ENCODE measurements at regions not wholly inside any gene's neighbourhood (a gene's known extent, or its start where the extent isn't known, plus 50 kb on each side); places are given as distances from the start of the nearest gene placed in this dataset.

DNA sequence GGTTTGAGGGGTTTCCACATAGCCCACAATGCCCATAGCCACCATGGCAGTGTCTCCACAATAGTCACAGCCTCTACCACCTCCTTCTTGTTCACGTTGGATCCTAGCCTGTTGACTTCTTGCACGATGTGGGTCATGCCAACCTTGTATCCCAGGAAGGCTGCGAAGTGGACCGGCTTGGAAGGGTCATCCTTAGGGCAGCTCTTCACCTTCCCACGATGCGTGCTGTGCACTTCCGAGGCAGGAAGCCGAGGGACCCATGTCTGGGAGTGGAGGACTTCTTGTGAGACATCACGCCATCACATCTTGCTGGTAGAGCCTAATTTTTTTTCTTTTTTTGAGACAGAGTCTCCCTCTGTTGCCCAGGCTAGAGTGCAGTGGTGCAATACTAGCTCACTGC lies 144.6 kb upstream of the ASB18 start:
- H3K27me3 Mint-ChIP-seq (ENCODE audit: insufficient read depth, unreplicated experiment): peaks cover 8% of the 10 kb centered on the region
- H3K27me3 ChIP-seq (replicated peaks; ENCODE audit: control insufficient read depth, insufficient read depth, low read length): no peaks in the 10 kb centered on the region

DNA sequence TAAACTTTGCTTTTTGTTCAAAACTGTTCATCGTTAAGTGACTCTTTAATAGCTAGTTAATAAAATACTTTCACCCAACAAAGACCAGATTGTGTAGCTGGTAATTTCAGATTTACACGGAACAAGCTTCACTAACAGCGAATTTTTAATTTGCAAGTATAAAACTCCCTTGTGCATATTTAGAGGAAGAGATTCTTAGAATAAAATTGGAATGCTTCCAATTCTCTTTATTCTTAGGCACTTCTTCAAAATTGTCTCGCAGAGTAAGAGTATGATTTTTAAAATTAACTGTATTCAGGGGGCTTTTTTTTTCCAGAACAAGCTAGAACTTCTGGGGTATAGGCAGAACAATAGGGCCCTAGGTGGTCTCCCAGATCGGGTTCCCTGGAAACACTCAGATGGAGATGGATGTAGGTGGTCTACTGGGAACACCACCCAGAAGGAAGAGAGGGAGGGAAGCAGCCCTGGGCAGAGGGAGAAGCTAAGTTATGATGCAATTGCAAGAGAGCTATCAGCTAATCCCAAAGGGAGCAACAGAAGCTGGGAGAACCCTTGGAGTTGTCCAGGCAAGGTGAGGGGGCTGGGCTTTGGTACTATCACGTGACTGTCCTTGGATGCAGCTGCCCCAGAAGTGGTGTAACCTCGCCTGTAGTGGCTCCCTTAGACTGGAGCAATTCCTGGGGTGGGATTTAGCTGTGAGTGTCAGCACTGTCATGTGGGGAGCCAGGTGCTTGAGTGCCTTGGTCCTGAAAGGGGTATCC lies 151.7 kb upstream of the ASB18 start:
- no TSS peak for BruUV-seq (replicated peaks)
- H3K4me1 ChIP-seq: no peaks in the 10 kb centered on the region
- H3K27me3 Mint-ChIP-seq (ENCODE audit: insufficient read depth, unreplicated experiment): peaks cover 7% of the 10 kb centered on the region
- no peaks in the 10 kb centered on the region for H3K27me3 ChIP-seq (replicated peaks; ENCODE audit: control insufficient read depth, insufficient read depth, low read length)
- H3K36me3 Mint-ChIP-seq (ENCODE audit: insufficient read depth, unreplicated experiment): no peaks in the 10 kb centered on the region
- H3K36me3 ChIP-seq (ENCODE audit: control insufficient read depth, insufficient read depth, low read length): no peaks in the 10 kb centered on the region
- ChIA-PET POLR2A (no interaction called here), CTCF (no interaction called here)
- H3K4me3 Mint-ChIP-seq (ENCODE audit: unreplicated experiment): no peak overlapping the region
- intact Hi-C loops (cut with micrococcal nuclease; ENCODE audit: unreplicated experiment): no loop called here
- TF ChIP-seq, protein P1, sequence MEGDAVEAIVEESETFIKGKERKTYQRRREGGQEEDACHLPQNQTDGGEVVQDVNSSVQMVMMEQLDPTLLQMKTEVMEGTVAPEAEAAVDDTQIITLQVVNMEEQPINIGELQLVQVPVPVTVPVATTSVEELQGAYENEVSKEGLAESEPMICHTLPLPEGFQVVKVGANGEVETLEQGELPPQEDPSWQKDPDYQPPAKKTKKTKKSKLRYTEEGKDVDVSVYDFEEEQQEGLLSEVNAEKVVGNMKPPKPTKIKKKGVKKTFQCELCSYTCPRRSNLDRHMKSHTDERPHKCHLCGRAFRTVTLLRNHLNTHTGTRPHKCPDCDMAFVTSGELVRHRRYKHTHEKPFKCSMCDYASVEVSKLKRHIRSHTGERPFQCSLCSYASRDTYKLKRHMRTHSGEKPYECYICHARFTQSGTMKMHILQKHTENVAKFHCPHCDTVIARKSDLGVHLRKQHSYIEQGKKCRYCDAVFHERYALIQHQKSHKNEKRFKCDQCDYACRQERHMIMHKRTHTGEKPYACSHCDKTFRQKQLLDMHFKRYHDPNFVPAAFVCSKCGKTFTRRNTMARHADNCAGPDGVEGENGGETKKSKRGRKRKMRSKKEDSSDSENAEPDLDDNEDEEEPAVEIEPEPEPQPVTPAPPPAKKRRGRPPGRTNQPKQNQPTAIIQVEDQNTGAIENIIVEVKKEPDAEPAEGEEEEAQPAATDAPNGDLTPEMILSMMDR (IDR thresholded peaks at IDR 0.05; ENCODE audit: insufficient read depth in 1 of 2, low read depth in 1 of 2, low read length in 1 of 2, severe bottlenecking in 1 of 2, unreplicated experiment in 1 of 2): no peak
- no peak overlapping the region for H3K4me3 ChIP-seq (ENCODE audit: low read depth, low read length)
- H3K9me3 ChIP-seq: no peaks in the 10 kb centered on the region
- H3K9me3 Mint-ChIP-seq (ENCODE audit: unreplicated experiment): no peaks in the 10 kb centered on the region
- no peaks in the 10 kb centered on the region for H3K4me1 Mint-ChIP-seq (ENCODE audit: low read depth, unreplicated experiment)
- no peak overlapping the region for H3K27ac Mint-ChIP-seq (ENCODE audit: unreplicated experiment)
- DNase-seq: no peak

More for the DNA sequence above, 144.6 kb upstream of the ASB18 start:
- DNase-seq: no peak
- H3K4me3 Mint-ChIP-seq (ENCODE audit: unreplicated experiment): no peak overlapping the region
- H3K9me3 ChIP-seq: no peaks in the 10 kb centered on the region
- TF ChIP-seq, protein P1 (IDR thresholded peaks at IDR 0.05; ENCODE audit: insufficient read depth in 1 of 2, low read depth in 1 of 2, low read length in 1 of 2, severe bottlenecking in 1 of 2, unreplicated experiment in 1 of 2): no peak
- H3K4me1 ChIP-seq: no peaks in the 10 kb centered on the region
- POLR2A ChIA-PET: no interaction called here
- intact Hi-C loops (cut with micrococcal nuclease; ENCODE audit: unreplicated experiment): no loop called here
- H3K36me3 Mint-ChIP-seq (ENCODE audit: insufficient read depth, unreplicated experiment): no peaks in the 10 kb centered on the region
- no peaks in the 10 kb centered on the region for H3K36me3 ChIP-seq (ENCODE audit: control insufficient read depth, insufficient read depth, low read length)
- BruUV-seq (replicated peaks): no TSS peak
- H3K4me1 Mint-ChIP-seq (ENCODE audit: low read depth, unreplicated experiment): no peaks in the 10 kb centered on the region
- H3K4me3 ChIP-seq (ENCODE audit: low read depth, low read length): no peak overlapping the region
- CTCF ChIA-PET: no interaction called here
- H3K27ac Mint-ChIP-seq (ENCODE audit: unreplicated experiment): no peak overlapping the region
- no peaks in the 10 kb centered on the region for H3K9me3 Mint-ChIP-seq (ENCODE audit: unreplicated experiment)

DNA sequence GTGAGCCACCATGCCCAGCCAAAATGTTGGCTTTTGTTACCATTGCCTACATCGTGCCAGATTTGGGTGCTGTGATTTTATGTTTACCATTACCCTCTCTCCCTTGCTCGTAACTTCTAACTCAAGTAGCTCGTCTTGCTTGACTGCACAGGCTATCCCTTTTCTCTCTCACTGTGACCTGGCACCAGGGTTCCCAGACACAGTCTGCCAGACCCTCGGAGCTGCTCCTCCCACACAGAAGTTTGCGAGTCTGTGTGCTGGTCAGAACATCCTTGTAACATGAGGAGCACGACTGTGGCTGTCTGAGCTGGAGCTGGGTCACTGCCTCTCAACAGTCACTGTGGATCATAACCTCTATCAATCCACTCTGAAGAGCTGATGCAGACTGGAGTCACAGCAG lies 152.5 kb upstream of the ACKR3 start:
- ChIA-PET POLR2A (no interaction called here), CTCF (no interaction called here)
- no peak overlapping the region for H3K4me3 Mint-ChIP-seq (ENCODE audit: unreplicated experiment)
- H3K27me3 Mint-ChIP-seq (ENCODE audit: insufficient read depth, unreplicated experiment): peaks cover 10% of the 10 kb centered on the region
- H3K36me3 Mint-ChIP-seq (ENCODE audit: insufficient read depth, unreplicated experiment): no peaks in the 10 kb centered on the region
- TF ChIP-seq, protein P1 (IDR thresholded peaks at IDR 0.05; ENCODE audit: insufficient read depth in 1 of 2, low read depth in 1 of 2, low read length in 1 of 2, severe bottlenecking in 1 of 2, unreplicated experiment in 1 of 2): no peak
- H3K9me3 Mint-ChIP-seq (ENCODE audit: unreplicated experiment): no peaks in the 10 kb centered on the region
- H3K4me1 Mint-ChIP-seq (ENCODE audit: low read depth, unreplicated experiment): no peaks in the 10 kb centered on the region
- Histone ChIP-seq H3K4me1 (no peaks in the 10 kb centered on the region), H3K27me3 (replicated peaks; ENCODE audit: control insufficient read depth, insufficient read depth, low read length) (no peaks in the 10 kb centered on the region), H3K9me3 (no peaks in the 10 kb centered on the region), H3K36me3 (ENCODE audit: control insufficient read depth, insufficient read depth, low read length) (no peaks in the 10 kb centered on the region), H3K4me3 (ENCODE audit: low read depth, low read length) (no peak overlapping the region)
- H3K27ac Mint-ChIP-seq (ENCODE audit: unreplicated experiment): no peak overlapping the region
- no peak for DNase-seq
- intact Hi-C loops (cut with micrococcal nuclease; ENCODE audit: unreplicated experiment): no loop called here
- BruUV-seq (replicated peaks): no TSS peak
